RWPE2 (cell line): ENCODE measurements at regions not wholly inside any gene's neighbourhood (a gene's known extent, or its start where the extent isn't known, plus 50 kb on each side); places are given as distances from the start of the nearest gene placed in this dataset.
A peak's percentile ranks its signal among the peaks of the same experiment; 100 is the strongest.
"Not testable (repeated sequence)": the region's sequence is repeated elsewhere in the genome, so short reads cannot be mapped to it uniquely, and the experiment has no call there.

Experiments used
- ATAC-seq: fragments of 200-7000 bp; cut with Tn5 transposase; 3 replicates; pipeline ENCODE4 v1.9.1; 2021; ENCODE audit warnings: low read depth
- DNase-seq: peaks from one replicate; pipeline ENCODE4 v3.0.0-alpha.2; 2020; ENCODE audit warnings: low spot score
- H3K27ac ChIP-seq: fragments of 450-650 bp; 2 replicates; pipeline ENCODE4 v1.5.1; 2017; ENCODE audit warnings: mild to moderate bottlenecking; ENCODE audit not compliant: poor library complexity, severe bottlenecking
- H3K27me3 ChIP-seq: fragments of 250-450 bp; sonication (Bioruptor Pico); 2 replicates; pipeline ENCODE4 v1.5.1; 2021; ENCODE audit warnings: mild to moderate bottlenecking, moderate library complexity; ENCODE audit not compliant: insufficient read depth, poor library complexity, severe bottlenecking
- H3K36me3 ChIP-seq: fragments of 250-450 bp; sonication (Bioruptor Pico); 2 replicates; pipeline ENCODE4 v1.5.1; 2020; ENCODE audit warnings: low read depth, mild to moderate bottlenecking, moderate library complexity
- H3K4me1 ChIP-seq: fragments of 250-450 bp; sonication (Bioruptor Pico); 2 replicates; pipeline ENCODE4 v1.5.1; 2021; ENCODE audit warnings: mild to moderate bottlenecking, moderate library complexity; ENCODE audit not compliant: insufficient read depth, poor library complexity, severe bottlenecking
- H3K4me3 ChIP-seq: fragments of 250-450 bp; sonication (Bioruptor Pico); 2 replicates; pipeline ENCODE4 v1.5.1; 2021; ENCODE audit warnings: mild to moderate bottlenecking, moderate library complexity; ENCODE audit not compliant: severe bottlenecking
- H3K9me3 ChIP-seq: fragments of 250-450 bp; sonication (Bioruptor Pico); 2 replicates; pipeline ENCODE4 v1.5.1; 2021; ENCODE audit warnings: mild to moderate bottlenecking, moderate library complexity; ENCODE audit not compliant: severe bottlenecking
- CTCF ChIP-seq: fragments of 450-650 bp; IDR thresholded peaks from one replicate; pipeline ENCODE4 v1.5.1; 2017; ENCODE audit warnings: mild to moderate bottlenecking, moderate library complexity; ENCODE audit not compliant: poor library complexity, severe bottlenecking

DNA sequence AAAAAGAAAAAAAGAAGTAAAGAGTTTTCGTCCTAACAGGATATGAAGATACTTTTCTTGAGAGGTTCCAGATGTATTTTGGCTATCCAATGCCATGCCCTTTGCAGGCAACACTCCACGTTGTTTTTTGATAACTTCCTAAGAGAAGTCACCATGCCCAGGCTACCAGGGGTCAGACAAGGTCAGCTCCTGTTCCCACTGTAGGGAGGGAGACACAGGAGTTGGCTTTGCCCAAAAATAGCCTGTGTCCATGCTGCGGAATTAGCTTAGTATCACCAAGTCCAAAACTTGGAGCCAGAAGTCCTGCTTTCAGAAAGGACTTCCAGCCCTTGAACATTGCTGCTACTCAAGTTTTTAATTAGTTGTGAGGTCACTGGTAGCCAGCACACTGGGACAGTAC is 62.1 kb upstream of the NRIP1 start:
- no peak overlapping the region for H3K4me3 ChIP-seq
- H3K27me3 ChIP-seq, result no peaks in the 10 kb centered on the region
- no peak for TF ChIP-seq CTCF
- DNase-seq (no peak), ATAC-seq (no peak)
- H3K36me3 ChIP-seq, result no peaks in the 10 kb centered on the region
- H3K4me1 ChIP-seq, result no peaks in the 10 kb centered on the region
- no peaks in the 10 kb centered on the region for H3K9me3 ChIP-seq
- H3K27ac ChIP-seq, result no peak overlapping the region

GRCh38 chr21:15127437-15127836 is 62.6 kb upstream of the NRIP1 start:
- no peaks in the 10 kb centered on the region for H3K36me3 ChIP-seq
- no peaks in the 10 kb centered on the region for H3K4me1 ChIP-seq
- no peak for TF ChIP-seq CTCF
- no peaks in the 10 kb centered on the region for H3K27me3 ChIP-seq
- H3K9me3 ChIP-seq, result no peaks in the 10 kb centered on the region
- no peak for DNase-seq
- no peak overlapping the region for H3K27ac ChIP-seq
- no peak for ATAC-seq
- H3K4me3 ChIP-seq, result no peak overlapping the region

DNA sequence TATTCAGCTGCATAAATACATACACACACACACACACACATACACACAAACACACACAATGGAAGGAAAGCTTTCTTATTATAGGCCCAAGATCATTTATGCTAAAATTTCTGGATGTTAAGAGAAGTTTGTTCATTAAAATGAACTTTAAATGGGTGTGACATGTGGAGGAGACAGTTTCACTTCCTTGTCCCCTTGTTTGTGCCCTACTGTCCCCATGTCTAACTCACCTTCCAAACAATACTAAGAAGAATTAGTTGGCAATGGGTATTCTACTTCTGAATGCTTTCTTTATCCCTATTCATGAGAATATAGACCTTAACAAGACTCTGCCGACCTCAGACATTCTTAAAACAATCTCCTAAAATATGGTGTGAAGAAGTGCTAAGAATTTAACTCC is 63.5 kb upstream of the NRIP1 start:
- H3K4me3 ChIP-seq, result no peak overlapping the region

DNA sequence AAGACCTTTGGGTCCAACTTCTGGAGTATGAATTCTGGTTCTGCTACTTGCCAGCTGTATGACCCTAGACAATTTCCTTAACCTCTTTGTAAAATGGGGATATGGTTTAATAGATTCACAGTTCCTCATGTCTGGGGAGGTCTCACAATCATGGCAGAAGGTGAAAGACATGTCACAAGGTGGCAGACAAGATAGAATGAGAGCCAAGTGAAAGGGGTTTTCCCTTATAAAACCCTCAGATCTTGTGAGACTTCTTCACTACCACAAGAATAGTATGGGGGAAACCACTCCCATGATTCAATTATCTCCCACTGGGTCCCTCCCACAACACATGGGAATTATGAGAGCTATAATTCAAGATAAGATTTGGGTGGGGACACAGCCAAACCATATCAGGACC is 63.9 kb upstream of the NRIP1 start:
- not testable (repeated sequence) for H3K27ac ChIP-seq, H3K4me1 ChIP-seq, H3K4me3 ChIP-seq, H3K36me3 ChIP-seq, H3K27me3 ChIP-seq, ATAC-seq, H3K9me3 ChIP-seq, DNase-seq

More for the DNA sequence above, 63.5 kb upstream of the NRIP1 start:
- Histone ChIP-seq H3K36me3 (no peaks in the 10 kb centered on the region), H3K27me3 (no peaks in the 10 kb centered on the region), H3K4me1 (no peaks in the 10 kb centered on the region), H3K9me3 (no peaks in the 10 kb centered on the region), H3K27ac (no peak overlapping the region)
- no peak for TF ChIP-seq CTCF
- DNase-seq, result no peak
- ATAC-seq, result no peak

DNA sequence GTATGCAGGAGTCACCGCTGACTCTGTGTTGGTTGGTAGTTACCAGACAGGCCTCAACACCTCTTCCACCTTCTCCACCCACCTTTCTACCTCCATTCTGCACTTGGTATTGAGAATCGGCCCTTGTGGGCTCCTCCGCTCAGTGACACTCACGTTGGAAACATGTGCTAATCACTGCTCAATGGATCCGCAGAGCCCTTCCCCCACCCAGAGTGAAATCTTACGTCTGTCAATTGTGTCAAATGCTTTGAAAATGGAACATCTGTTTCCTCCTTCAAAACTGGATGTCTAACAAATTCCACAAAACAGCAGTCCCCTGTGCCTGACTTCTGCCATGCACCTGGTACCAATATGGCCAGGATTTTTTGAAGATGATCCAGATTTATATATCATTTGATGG is 65.5 kb upstream of the NRIP1 start:
- TF ChIP-seq CTCF, result no peak
- Histone ChIP-seq H3K27me3 (no peaks in the 10 kb centered on the region), H3K27ac (no peak overlapping the region), H3K4me3 (no peak overlapping the region), H3K36me3 (no peaks in the 10 kb centered on the region), H3K4me1 (peaks cover 12% of the 10 kb centered on the region), H3K9me3 (no peaks in the 10 kb centered on the region)
- no peak for DNase-seq
- ATAC-seq, result no peak

- Histone ChIP-seq H3K4me3 (no peak overlapping the region), H3K36me3 (no peaks in the 10 kb centered on the region), H3K27ac (no peak overlapping the region), H3K9me3 (no peaks in the 10 kb centered on the region), H3K4me1 (peaks cover 12% of the 10 kb centered on the region), H3K27me3 (no peaks in the 10 kb centered on the region)
- DNase-seq, result no peak
- ATAC-seq, result 0 out of 3 replicates have a peak, but pooled peaks have one; percentile 19
- no peak for TF ChIP-seq CTCF
Observed at GRCh38 chr21:15130751-15131150, 66.0 kb upstream of the NRIP1 start.
